ENCODE measurements at regions not wholly inside any gene's neighbourhood (a gene's known extent, or its start where the extent isn't known, plus 50 kb on each side); places are given as distances from the start of the nearest gene placed in this dataset.
"Not testable (repeated sequence)": the region's sequence is repeated elsewhere in the genome, so short reads cannot be mapped to it uniquely, and the experiment has no call there.

GRCh38 chr5:50318220-50318619 lies 122.9 kb downstream of the EMB start:
- no peak overlapping the region for H3K9ac ChIP-seq

GRCh38 chr5:50306488-50306887 lies 134.6 kb downstream of the EMB start:
- H3K27ac ChIP-seq (ENCODE audit: low read depth in 2 of 2, low read length in 1 of 2); H3K36me3 ChIP-seq (replicated peaks in 1 of 2; ENCODE audit: control insufficient read depth in 1 of 2, insufficient read depth in 2 of 2, low read length in 1 of 2); H3K4me3 ChIP-seq (ENCODE audit: low read depth in 2 of 2, low read length in 1 of 2); POLR2A ChIA-PET; H3K27me3 ChIP-seq (ENCODE audit: insufficient read depth); H3K9ac ChIP-seq; H2AFZ ChIP-seq (ENCODE audit: low read depth); DNase-seq; H3K4me1 ChIP-seq (ENCODE audit: control insufficient read depth in 1 of 2, insufficient read depth in 2 of 2, low read depth in 1 of 2, low read length in 1 of 2); H3K9me2 ChIP-seq; H3K9me3 ChIP-seq; CTCF ChIA-PET; H3K4me2 ChIP-seq; H4K20me1 ChIP-seq (ENCODE audit: insufficient read depth); H3K79me2 ChIP-seq (ENCODE audit: insufficient read depth): not testable (repeated sequence)
- peaks cover 18% of the 10 kb centered on the region for H3F3A ChIP-seq (replicated peaks; ENCODE audit: insufficient read depth)
- WGBS (ENCODE audit: low lambda C conversion rate): 47% methylated on average over 4 of the region's 4 CpGs

More at GRCh38 chr5:50318220-50318619, 122.9 kb downstream of the EMB start:
- ChIA-PET POLR2A (no interaction called here), CTCF (interaction anchor here (0.6 to 1.2 kb wide), 2 partner anchors 9 to 144 kb away, joined by 3 to 6 read pairs; no protein-coding TSS in a partner anchor)
- Histone ChIP-seq H3K27me3 (ENCODE audit: insufficient read depth) (no peaks in the 10 kb centered on the region), H2AFZ (ENCODE audit: low read depth) (no peak overlapping the region), H3K4me3 (ENCODE audit: low read depth in 2 of 2, low read length in 1 of 2) (no peak overlapping the region), H3F3A (replicated peaks; ENCODE audit: insufficient read depth) (no peaks in the 10 kb centered on the region), H3K9me3 (no peaks in the 10 kb centered on the region), H3K9me2 (no peaks in the 10 kb centered on the region), H4K20me1 (ENCODE audit: insufficient read depth) (no peaks in the 10 kb centered on the region), H3K79me2 (ENCODE audit: insufficient read depth) (no peaks in the 10 kb centered on the region), H3K4me1 (ENCODE audit: control insufficient read depth in 1 of 2, insufficient read depth in 2 of 2, low read depth in 1 of 2, low read length in 1 of 2) (no peaks in the 10 kb centered on the region), H3K4me2 (no peak overlapping the region), H3K27ac (ENCODE audit: low read depth in 2 of 2, low read length in 1 of 2) (no peak overlapping the region), H3K36me3 (replicated peaks in 1 of 2; ENCODE audit: control insufficient read depth in 1 of 2, insufficient read depth in 2 of 2, low read length in 1 of 2) (no peaks in the 10 kb centered on the region)
- TF ChIP-seq FOXJ3 (CRISPR knock-in tag; IDR thresholded peaks at IDR 0.05) (no peak), RXRA (IDR thresholded peaks at IDR 0.05; ENCODE audit: borderline replicate concordance, low read depth) (no peak), GATA2 (CRISPR knock-in tag; IDR thresholded peaks at IDR 0.05) (no peak), NRF1 (IDR thresholded peaks at IDR 0.05; ENCODE audit: low read depth, low read length) (no peak), SIN3A (IDR thresholded peaks at IDR 0.05; ENCODE audit: borderline replicate concordance, low read depth, low read length) (no peak), PBX3 (IDR thresholded peaks at IDR 0.05) (no peak), USF1 (IDR thresholded peaks at IDR 0.05; ENCODE audit: borderline replicate concordance, low read depth) (no peak), YY1 (IDR thresholded peaks at IDR 0.05; ENCODE audit: low read depth) (no peak), TEAD4 (IDR thresholded peaks at IDR 0.05; ENCODE audit: borderline replicate concordance, insufficient read depth) (no peak), MXI1 (IDR thresholded peaks at IDR 0.05; ENCODE audit: low read depth, low read length) (no peak), MEF2A (IDR thresholded peaks at IDR 0.05; ENCODE audit: borderline replicate concordance, low read depth) (no peak), ELF1 (IDR thresholded peaks at IDR 0.05) (no peak), GABPA (IDR thresholded peaks at IDR 0.05; ENCODE audit: low read depth) (no peak), FOSL2 (IDR thresholded peaks at IDR 0.05; ENCODE audit: borderline replicate concordance, low read depth) (no peak), POLR2AphosphoS5 (IDR thresholded peaks at IDR 0.05; ENCODE audit: low read depth, low read length) (no peak)
- WGBS (ENCODE audit: low lambda C conversion rate): 0% methylated on average over 1 of the region's 1 CpG
- DNase-seq: no peak

Measured in SK-N-SH (cell line).